CD4-positive, alpha-beta T cell treated with Interleukin-10 for 1 hour (primary cell): ENCODE measurements at regions not wholly inside any gene's neighbourhood (a gene's known extent, or its start where the extent isn't known, plus 50 kb on each side); places are given as distances from the start of the nearest gene placed in this dataset.
"Not testable (repeated sequence)": the region's sequence is repeated elsewhere in the genome, so short reads cannot be mapped to it uniquely, and the experiment has no call there.

ENCODE experiments used
- DNase-seq: peaks from one replicate; pipeline ENCODE4 v3.0.0-alpha.2; 2020

- no peak for DNase-seq
Measured at GRCh38 chr2:215740071-215740470, 273.3 kb downstream of the MREG start.

GRCh38 chr2:215738351-215738750 is 275.0 kb downstream of the MREG start:
- DNase-seq = no peak

DNA sequence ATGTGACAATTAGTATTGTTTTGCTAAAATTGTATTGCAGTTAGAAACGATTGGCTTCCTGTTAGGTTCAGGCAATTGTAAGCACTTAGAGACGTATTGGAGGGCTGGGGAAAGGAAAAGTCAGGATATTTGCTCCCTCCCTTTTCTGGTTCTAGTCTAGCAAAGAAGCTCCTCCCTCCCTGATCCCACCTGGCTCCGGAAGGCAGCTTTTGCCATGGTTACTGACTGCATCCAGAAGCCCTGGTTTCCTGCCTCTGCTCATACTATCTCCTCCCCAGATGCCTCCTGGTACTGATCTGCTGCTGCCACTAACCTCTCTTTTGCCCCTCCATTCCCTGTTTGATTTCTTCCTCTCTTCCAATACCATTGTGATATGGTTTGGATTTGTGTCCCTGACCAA is 275.9 kb downstream of the MREG start:
- DNase-seq = no peak

- no peak for DNase-seq
Measured at GRCh38 chr2:215736653-215737290, 276.6 kb downstream of the MREG start.

DNA sequence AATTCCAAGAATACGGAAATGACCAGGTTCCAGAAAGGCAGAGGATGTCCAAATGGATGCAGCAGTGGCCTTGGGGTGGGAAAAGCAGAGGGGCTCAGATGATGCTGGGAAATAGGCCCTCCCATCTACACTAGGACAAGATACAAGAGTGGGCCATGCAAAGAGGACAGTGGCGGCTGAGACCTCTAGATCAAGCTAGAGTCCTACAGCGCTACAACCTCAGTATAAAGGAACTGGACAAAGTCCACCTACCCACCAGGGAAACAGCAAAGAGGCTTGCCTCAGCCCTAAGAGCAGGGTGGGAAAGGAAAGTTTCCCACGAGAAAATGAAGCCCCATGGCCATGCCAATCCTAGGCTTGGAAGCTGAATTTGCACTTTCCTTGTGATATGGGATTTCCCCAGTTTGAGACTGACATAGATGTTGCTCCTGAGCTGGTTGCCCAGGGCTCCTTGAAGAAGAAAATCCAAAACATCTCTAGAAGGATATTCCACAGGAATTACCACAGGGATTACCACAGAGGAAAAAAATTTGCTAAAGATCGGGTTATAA is 282.2 kb downstream of the MREG start:
- no peak for DNase-seq

DNA sequence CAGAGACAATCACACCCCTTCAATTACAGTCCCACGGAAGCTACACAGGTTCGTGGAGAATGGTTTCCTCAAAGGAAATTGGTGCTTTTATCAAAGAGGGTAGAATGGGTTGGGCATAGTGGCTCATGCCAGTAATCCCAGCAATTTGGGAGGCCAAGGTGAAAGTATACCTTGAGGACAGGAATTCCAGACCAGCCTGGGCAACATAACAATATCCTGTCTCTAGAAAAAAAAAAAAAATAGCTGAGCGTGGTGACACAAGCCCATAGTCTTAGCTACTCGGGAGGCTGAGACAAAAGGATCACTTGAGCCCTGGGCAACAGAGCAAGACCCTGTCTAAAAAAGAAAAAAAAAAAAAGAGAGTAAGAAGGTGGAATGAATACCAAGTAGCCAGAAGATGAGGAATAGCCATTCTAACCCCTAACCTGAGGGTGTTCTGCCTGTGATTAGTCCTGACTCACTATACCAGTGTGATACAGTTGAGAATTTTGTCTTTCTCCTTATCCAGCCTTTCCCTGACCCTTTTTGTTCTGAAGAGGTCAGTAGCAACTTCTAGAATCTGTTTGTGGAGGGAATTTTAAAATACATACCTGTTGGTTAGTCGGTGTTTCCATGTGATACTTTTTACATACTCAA is 283.2 kb downstream of the MREG start:
- no peak for DNase-seq

DNA sequence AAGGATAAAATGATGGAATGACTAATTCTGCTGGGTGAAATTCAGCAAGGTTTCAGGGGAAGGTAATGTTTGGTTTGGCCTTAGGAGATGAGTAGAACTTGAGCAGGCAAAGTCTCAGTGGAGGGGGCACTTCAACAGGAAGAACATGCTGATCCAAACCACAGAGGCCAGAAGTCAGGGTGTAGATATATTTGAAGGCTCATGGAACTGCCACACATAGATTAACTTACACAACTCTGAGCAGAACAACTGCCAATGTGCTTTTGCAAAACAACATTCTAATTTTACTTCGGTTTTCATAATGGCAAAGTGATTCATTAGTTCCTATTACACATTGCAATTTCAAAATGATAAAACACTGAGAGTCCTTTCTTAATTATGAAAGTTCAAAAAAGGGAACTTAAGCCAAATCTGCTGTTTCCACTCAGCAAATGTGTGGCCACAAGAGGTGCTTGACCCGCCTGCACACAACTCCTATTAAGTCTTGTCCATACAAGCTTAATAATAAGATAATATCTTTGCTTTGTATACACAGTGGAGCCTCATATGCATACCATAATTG is 284.8 kb downstream of the MREG start:
- DNase-seq = no peak

- no peak for DNase-seq
Measured at GRCh38 chr2:215727507-215728503, 285.5 kb downstream of the MREG start.

- DNase-seq = no peak
Measured at GRCh38 chr2:215726070-215726469, 287.3 kb downstream of the MREG start.

DNA sequence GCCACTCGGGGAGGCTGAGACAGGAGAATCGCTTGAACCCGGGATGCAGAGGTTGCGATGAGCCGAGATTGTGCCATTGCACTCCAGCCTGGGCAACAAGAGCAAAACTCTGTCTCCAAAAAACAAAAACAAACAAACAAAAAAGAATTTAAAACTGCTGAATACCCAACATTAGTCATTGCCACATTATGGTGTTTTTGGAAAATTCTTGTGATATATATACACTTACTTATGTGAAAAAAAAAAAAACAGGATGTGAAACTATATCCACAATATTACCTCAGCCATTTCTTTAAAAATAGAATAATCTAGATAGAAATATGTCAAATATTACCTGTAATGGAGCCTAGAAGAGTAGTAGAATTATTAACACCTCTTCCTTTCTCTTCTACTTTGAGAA is 288.3 kb upstream of the FN1 start:
- DNase-seq = no peak

DNA sequence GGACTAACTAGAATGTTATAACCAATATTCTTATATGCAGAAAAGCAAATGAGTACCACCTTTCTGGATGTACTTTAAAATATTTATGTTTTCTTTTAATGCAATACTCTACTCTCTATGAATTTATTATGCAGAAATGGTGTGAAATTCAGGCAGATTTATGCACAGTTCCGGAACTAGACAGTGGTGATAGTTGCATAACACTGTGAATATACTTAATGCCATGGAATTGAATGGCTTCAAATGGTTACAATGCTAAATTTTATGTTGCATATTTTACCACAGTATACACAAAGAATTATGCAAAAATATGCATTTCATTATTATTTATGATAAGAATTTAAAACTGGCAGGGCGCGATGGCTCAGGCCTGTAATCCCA is 287.8 kb upstream of the FN1 start:
- no peak for DNase-seq

GRCh38 chr2:215722986-215723630 is 287.2 kb upstream of the FN1 start:
- DNase-seq = no peak

DNA sequence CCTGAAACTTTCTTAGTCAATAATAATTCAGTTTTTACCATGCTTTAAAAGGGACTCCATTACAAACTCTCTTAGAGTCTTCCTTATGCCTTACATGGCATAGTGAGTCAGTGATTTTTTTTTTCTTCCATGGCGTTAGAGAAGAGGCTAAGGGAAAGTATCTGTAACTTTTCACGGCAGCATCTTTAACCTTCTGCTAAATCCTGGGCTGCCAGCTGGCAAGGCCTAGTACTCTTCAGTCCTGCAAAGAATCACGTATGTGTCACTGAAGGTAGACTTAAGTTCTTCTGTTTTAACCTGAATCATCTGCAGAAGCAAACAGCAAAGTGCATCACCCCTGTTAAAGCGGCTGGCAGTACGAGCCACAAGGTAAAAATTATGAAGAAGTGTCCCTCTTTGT is 286.3 kb upstream of the FN1 start:
- no peak for DNase-seq

DNA sequence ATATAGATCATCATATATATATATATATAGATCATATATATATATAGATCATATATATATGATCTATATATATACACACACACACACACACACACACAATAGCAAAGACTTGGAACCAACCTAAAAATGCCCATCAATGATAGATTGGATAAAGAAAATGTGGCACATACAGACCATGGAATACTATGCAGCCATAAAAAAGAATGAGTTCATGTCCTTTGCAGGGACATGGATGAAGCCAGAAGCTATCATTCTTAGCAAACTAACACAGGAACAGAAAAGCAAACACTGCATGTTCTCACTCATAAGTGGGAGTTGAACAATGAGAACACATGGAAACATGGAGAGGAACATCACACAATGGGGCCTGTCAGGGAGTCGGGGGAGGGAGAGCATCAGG is 285.6 kb upstream of the FN1 start:
- not testable (repeated sequence) for DNase-seq

- DNase-seq = no peak
Measured at GRCh38 chr2:215718890-215719289, 283.0 kb upstream of the FN1 start.

DNA sequence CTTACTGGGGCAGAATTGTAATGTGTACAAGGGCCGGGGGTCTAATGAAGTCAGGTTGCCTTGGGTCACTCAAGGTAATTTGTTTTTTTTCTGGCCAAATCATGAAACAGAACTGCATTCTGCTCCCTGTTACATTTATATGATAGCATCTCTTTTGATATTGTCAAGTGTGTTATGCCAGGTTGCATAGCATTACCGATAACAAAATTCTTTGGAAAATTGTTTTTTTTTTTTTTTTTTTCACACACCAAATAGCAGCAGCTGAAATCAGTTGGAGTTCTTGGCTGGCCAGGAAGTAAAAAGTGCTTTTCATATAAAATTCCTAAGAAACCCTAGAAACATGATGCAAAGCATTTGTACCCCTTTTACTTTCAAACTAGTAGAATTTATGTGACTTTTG is 282.6 kb upstream of the FN1 start:
- DNase-seq = no peak

DNA sequence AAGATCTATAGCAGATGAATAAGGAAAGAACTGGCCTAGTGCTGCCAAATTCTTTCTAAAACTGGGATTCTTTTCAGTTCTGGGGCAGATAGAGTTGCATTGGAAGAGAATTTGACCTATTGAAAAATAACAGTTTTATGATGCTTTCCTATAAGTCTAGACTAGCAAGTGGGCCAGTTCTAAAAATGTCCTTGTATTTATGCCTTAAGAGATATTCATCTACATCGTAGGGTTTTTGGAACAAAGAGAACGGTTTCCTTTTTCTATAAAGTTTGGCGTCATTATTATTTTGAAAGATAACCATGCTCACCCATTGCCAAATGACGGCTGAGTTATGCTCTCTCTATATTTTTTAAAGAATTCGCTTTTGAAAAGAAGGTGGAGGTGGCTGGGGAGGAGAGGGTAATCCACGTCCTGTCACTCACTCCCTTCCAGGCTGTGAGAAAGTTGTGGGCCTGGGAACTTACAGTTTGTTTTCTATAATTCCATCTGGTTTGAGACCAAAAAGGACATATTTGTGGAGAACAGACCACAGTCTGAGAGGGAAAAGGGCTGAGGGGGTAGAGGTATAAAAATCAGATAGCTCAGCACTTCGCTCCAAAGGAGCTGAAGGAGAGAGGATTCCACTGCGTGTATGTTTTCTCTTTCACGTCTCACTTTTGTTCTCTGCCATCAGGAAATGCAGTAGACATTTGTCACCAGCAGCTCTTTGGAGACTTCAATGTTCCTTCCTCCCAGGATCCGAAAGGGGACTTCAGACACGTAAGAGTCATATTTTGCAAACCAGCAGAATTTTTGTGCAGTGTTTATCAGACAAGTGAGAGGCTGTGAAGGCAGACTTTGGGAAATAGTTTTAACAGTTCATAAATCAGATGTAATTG is 281.9 kb upstream of the FN1 start:
- no peak for DNase-seq

- no peak for DNase-seq
Measured at GRCh38 chr2:215716956-215717355, 281.1 kb upstream of the FN1 start.

- no peak for DNase-seq
Measured at GRCh38 chr2:215712871-215713790, 277.3 kb upstream of the FN1 start.

GRCh38 chr2:215712219-215712868 is 276.5 kb upstream of the FN1 start:
- DNase-seq = no peak
